ENCODE measurements at regions not wholly inside any gene's neighbourhood (a gene's known extent, or its start where the extent isn't known, plus 50 kb on each side); places are given as distances from the start of the nearest gene placed in this dataset.
"Not testable (repeated sequence)": the region's sequence is repeated elsewhere in the genome, so short reads cannot be mapped to it uniquely, and the experiment has no call there.

GRCh38 chr17:20848869-20849443 is 193.9 kb downstream of the USP22 start:
- TF ChIP-seq CTCF (conservative IDR thresholded peaks at IDR 0.05) = peak; percentile 52
- TF ChIP-seq EZH2 (IDR thresholded peaks at IDR 0.05; ENCODE audit: low read depth) = not testable (repeated sequence)
